HG03025 (cell line): ENCODE measurements at regions not wholly inside any gene's neighbourhood (a gene's known extent, or its start where the extent isn't known, plus 50 kb on each side); places are given as distances from the start of the nearest gene placed in this dataset.

ENCODE experiments used
- ATAC-seq: cut with Tn5 transposase; IDR thresholded peaks from one replicate; pipeline ENCODE4 v1.9.1; 2021; ENCODE audit warnings: mild to moderate bottlenecking, moderate library complexity; ENCODE audit not compliant: unreplicated experiment, low FRiP score

GRCh38 chr2:53452957-53453748 is 314.5 kb upstream of the CHAC2 start:
- no peak for ATAC-seq

DNA sequence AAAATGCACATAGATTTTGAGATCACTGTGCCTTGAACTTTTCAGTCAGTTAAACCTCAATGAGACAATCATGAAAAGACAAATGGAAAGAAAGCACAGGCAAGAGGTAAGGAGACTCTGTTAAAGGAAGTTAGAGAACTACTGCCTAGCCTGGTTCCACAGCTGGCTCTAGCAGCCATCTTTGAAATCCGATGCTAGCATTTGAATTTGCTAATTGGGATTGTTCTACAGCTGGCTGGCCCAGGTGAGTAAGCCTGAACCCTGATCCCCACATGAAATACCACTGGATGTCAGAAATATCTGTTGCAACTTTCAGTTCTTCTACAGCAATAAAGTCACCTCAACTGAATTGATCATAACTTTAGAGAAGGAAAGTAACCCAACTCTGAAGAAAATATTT is 315.2 kb upstream of the CHAC2 start:
- ATAC-seq = no peak

DNA sequence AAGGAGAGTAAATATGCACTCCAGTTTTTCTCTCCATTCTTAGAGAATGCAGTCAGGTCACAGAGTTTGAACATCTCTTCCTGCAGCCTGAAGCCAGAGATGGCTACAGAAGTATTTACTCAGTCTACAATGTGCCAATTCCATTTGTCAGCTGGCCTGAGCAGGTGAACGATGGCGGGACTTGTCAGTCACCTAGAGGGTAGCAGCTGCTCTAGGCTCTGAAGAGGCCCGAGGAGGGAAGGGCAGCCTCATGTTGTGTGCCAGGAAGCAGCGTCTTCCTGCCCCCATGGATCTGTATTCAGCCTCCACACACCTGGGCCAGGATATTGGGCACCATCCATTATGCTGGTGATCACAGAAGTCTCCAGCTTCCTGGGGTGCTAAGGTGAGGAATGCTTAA is 316.7 kb upstream of the CHAC2 start:
- no peak for ATAC-seq

DNA sequence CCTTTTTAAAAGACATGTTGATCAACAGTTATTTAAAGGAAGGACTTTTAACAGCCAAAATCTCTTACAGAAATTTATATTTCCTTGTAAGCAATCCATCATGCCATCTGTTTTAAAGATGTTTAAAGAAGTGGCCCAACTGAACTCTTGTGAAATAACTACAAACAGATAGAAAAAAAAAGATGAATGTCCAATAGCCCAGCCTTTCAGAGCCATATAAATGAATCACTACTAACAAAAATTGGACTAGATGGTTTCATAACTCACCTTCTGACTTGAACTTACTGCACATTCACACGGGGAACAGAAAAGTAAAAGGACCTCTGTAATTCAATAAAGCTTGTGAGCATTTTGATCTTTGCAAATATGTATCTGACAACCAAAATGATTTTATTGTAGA is 319.0 kb upstream of the CHAC2 start:
- ATAC-seq = no peak

GRCh38 chr2:53448086-53448485 is 319.5 kb upstream of the CHAC2 start:
- no peak for ATAC-seq

GRCh38 chr2:53445383-53446070 is 322.1 kb upstream of the CHAC2 start:
- ATAC-seq = no peak

DNA sequence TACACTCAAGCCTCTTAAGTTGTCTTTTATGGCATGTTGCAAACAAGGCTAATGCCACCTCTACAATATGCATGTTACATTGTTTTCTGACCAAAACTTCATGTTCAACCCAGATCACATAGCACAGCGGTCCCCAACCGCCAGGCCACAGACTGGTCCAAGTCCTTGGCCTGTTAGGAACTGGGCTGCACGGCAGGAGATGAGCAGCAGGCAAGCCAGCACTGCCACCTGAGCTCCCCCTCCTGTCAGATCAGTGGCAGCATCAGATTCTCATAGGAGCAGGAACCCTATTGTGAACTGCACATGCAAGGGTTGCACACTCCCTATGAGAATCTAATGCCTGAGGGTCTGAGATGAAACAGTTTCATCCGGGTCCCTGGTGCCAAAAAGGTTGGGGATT is 324.8 kb upstream of the CHAC2 start:
- ATAC-seq = no peak

DNA sequence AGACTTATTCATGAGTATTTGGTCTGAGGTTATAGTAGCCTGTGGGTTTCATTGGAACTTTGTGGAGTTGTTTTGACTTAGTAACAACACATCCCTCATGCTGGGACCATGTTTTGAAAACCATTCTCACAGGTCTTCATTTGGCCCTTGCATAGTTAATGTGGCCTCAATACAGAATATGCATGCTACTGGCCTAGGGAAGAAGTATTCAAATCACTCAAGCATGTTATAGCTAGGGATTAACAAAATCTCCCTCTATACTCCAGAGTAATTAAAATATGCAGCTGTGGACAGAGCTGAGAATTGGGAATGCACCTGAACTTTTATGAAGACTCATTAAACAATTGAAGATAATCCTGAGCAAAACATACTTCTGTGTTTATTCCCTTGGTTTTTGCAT is 325.5 kb upstream of the CHAC2 start:
- ATAC-seq = no peak

DNA sequence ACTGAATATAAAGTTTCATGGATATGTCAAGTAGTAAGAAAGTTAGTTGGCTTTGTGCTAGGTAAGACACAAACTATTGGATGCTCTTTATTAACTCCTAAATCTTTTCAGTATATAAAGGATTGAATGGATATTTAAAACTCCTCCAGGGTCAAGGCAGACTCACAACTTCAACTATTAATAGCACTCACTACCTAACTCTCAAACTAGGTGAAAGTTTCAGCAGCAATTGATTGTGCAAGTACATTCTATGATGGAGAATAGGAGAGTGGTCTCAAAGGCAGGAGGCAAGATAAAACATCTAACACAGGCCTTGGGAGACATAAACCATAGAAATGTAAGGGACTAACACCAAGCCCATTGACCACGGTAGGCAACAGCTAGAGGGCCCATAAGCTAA is 328.9 kb upstream of the CHAC2 start:
- ATAC-seq = no peak

- no peak for ATAC-seq
These were observed 329.5 kb upstream of the CHAC2 start for GRCh38 chr2:53438100-53438499.

DNA sequence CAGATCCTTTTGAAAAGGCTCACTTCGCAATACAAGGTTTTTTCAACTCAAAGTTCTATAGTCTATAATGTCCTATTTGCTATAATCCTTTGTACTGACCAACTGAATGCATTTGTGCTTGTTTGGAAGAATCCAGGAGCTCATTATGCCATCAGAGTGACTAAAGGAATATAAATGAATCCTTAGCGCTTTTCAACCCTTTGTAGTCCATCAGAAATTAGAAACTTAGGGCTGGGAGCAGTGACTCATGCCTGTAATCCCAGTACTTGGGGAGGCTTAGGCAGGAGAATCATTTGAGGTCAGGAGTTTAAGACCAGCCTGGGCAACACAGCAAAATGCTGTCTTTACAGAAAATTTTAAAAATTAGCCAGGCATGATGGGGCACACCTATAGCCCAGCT is 330.2 kb upstream of the CHAC2 start:
- no peak for ATAC-seq

GRCh38 chr2:53436882-53437281 is 330.7 kb upstream of the CHAC2 start:
- ATAC-seq = no peak

- ATAC-seq = no peak
These were observed 332.0 kb upstream of the CHAC2 start for GRCh38 chr2:53435610-53436009.

DNA sequence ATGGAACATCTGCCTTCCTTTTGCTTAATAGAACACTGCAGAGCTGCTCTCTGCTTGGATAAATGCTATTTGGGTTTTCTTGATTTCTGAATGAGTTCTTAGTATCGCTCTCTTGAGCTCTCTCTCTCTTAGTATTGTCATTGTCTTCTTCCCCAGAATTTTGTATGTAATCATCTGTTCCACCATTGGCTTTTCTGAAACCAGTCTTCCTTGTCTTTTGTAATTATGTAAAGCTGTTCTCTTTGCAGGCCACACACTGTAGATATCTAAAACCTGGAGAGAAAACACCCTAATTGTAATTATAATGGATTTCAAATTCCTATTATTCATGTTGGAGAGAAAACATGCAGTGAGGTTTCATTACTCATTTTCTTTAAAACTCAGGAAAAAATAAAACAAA is 333.1 kb upstream of the CHAC2 start:
- no peak for ATAC-seq

- no peak for ATAC-seq
These were observed 334.7 kb upstream of the CHAC2 start for GRCh38 chr2:53432936-53433335.

DNA sequence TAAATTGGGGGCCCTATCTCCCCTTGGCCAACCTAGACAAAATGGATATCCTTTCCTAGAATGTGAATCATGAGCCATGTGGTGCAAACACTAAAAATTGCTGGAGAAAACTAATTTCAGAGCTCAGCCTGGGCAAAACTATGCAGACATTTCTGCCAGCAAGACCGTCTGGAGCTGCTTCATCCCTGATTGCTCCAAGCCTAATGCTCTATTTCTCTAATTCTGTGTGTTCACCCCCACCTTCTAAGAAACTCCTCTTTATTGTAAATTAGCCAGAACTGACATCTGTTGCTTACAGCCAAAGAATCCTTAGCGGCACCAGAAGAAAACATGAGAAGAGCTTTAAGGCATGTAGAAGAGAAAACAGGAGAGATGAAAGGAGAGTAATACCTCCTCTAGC is 337.7 kb upstream of the CHAC2 start:
- ATAC-seq = no peak

- ATAC-seq = peak; percentile 42
These were observed 342.7 kb upstream of the CHAC2 start for GRCh38 chr2:53424902-53425301.

DNA sequence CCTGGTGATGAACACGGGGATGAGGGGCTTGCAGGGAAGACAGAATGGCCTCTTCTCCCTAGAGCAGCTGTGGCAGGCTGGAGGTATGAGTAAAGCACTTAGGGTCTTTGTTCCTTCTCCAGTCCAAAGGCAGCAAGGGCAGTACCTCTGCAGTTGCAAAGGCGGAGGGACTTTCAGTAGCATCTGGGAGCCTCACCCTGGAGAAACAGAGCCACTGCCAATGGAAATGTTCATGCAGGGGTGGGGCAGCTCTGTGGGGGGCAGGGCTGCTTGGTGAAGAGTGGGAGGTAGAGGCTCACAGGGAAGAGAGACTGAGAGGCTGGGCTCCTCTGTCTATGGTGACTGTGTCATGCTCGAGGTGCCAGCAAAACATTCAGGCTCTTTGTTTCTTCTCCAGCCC is 344.1 kb upstream of the CHAC2 start:
- no peak for ATAC-seq

GRCh38 chr2:53422979-53423378 is 344.6 kb upstream of the CHAC2 start:
- peak; percentile 71 for ATAC-seq

DNA sequence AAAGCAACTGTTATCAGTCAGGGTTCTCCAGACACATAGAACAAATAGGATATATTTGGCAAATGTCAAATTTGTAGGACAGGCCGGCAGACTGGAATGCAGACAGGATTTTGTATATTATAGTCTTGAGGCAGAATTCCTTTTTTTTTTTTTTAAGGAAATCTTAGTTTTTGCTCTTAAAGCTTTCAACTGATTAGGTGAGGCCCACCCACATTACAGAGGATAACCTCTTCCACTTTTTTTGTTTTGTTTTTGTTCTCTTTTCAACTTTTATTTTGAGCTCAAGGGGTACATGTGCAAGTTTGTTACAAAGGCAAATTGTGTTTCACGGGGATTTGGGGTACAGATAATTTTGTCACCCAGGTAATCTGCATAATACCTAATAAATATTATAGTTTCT is 350.2 kb upstream of the CHAC2 start:
- no peak for ATAC-seq

- ATAC-seq = no peak
These were observed 360.1 kb upstream of the CHAC2 start for GRCh38 chr2:53407363-53408080.
